Testis (tissue), 2 donors: ENCODE measurements at regions not wholly inside any gene's neighbourhood (a gene's known extent, or its start where the extent isn't known, plus 50 kb on each side); places are given as distances from the start of the nearest gene placed in this dataset.

Experiments
- DNase-seq: peaks from one replicate; pipeline ENCODE4 v3.0.0-alpha.2; 2019
- H3K27ac ChIP-seq, 2 donors: fragments of 200-600 bp; sonication (generic); one replicate each; pipeline ENCODE4 v1.5.1; 2019
- H3K27me3 ChIP-seq: fragments of 200-600 bp; sonication (generic); one replicate; pipeline ENCODE4 v1.5.1; 2019
- H3K36me3 ChIP-seq: fragments of 200-600 bp; sonication (generic); one replicate; pipeline ENCODE4 v1.5.1; 2017; ENCODE audit warnings: low read depth; ENCODE audit errors: missing control alignments
- H3K4me1 ChIP-seq: fragments of 200-600 bp; sonication (generic); one replicate; pipeline ENCODE4 v1.5.1; 2019
- H3K4me3 ChIP-seq, 2 donors: fragments of 200-600 bp; sonication (generic); one replicate each; pipeline ENCODE4 v1.5.1; 2017 to 2019
- H3K9me3 ChIP-seq: fragments of 200-600 bp; sonication (generic); one replicate; pipeline ENCODE4 v1.5.1; 2017
- CTCF ChIP-seq, 3 experiments: fragments of 450-650 bp in 2 of 3; fragments of 200-600 bp in 1 of 3; sonication (generic) in 1 of 3; IDR thresholded peaks; one replicate each; pipeline ENCODE4 v1.5.1; 2016 to 2019; ENCODE audit warnings: antibody characterized with exemption in 3 of 3, mild to moderate bottlenecking in 2 of 3, moderate library complexity in 1 of 3
- POLR2A ChIP-seq: fragments of 450-650 bp; IDR thresholded peaks from one replicate; pipeline ENCODE4 v1.6.1; 2017; ENCODE audit warnings: antibody characterized with exemption, mild to moderate bottlenecking, moderate library complexity
- WGBS, 2 donors: methylation state at CpG; one replicate each; pipeline ENCODE4 v1.1.5; 2018; 5-methylcytosine and 5-hydroxymethylcytosine counted together
- intact Hi-C: fragments of 100-400 bp; cut with DNase I; formaldehyde crosslinking; loops from one replicate; pipeline ENCODE4 v1.15.1; 2023; ENCODE audit warnings: low total_unique reads

GRCh38 chr1:14516974-14517840, 81.3 kb upstream of the KAZN start:
- TF ChIP-seq CTCF (IDR thresholded peaks at IDR 0.05), result no peak
- TF ChIP-seq POLR2A, result no peak
- WGBS, 2 donors, result 71 to 76% methylated on average over 6 of the region's 6 CpGs
- no peaks in the 10 kb centered on the region for H3K36me3 ChIP-seq
- DNase-seq, result peak; percentile 22
- no peak overlapping the region for H3K4me3 ChIP-seq
- peak overlapping the region in 1 of 2 donors; percentile 26 for H3K27ac ChIP-seq
- no peaks in the 10 kb centered on the region for H3K27me3 ChIP-seq
- no peaks in the 10 kb centered on the region for H3K9me3 ChIP-seq
- intact Hi-C loops, result no loop called here
- peaks cover 12% of the 10 kb centered on the region for H3K4me1 ChIP-seq

GRCh38 chr1:14517841-14518180, 80.7 kb upstream of the KAZN start:
- no peak for DNase-seq
- Histone ChIP-seq H3K27me3 (no peaks in the 10 kb centered on the region), H3K36me3 (no peaks in the 10 kb centered on the region), H3K4me1 (peaks cover 12% of the 10 kb centered on the region), H3K4me3 (no peak overlapping the region), H3K9me3 (no peaks in the 10 kb centered on the region), H3K27ac (no peak overlapping the region)
- TF ChIP-seq CTCF (IDR thresholded peaks at IDR 0.05), result no peak
- TF ChIP-seq POLR2A, result no peak
- intact Hi-C loops, result no loop called here
- WGBS, 2 donors, result 71 to 77% methylated on average over 1 of the region's 1 CpG

- no peak for DNase-seq
- WGBS, 2 donors, result 82 to 85% methylated on average over 5 of the region's 5 CpGs
- intact Hi-C loops, result no loop called here
- no peaks in the 10 kb centered on the region for H3K27me3 ChIP-seq
- no peak overlapping the region for H3K27ac ChIP-seq
- H3K4me1 ChIP-seq, result peaks cover 12% of the 10 kb centered on the region
- TF ChIP-seq POLR2A (no peak), CTCF (IDR thresholded peaks at IDR 0.05) (no peak)
- H3K9me3 ChIP-seq, result no peaks in the 10 kb centered on the region
- no peak overlapping the region for H3K4me3 ChIP-seq
- no peaks in the 10 kb centered on the region for H3K36me3 ChIP-seq
These were observed 78.5 kb upstream of the KAZN start for GRCh38 chr1:14519976-14520375.

GRCh38 chr1:14520514-14521163, 77.8 kb upstream of the KAZN start:
- Histone ChIP-seq H3K36me3 (no peaks in the 10 kb centered on the region), H3K4me1 (peaks cover 12% of the 10 kb centered on the region)
- intact Hi-C loops, result no loop called here

More at GRCh38 chr1:14520514-14521163, 77.8 kb upstream of the KAZN start:
- no peak overlapping the region for H3K4me3 ChIP-seq
- WGBS, 2 donors, result 93 to 96% methylated on average over 4 of the region's 4 CpGs
- H3K27me3 ChIP-seq, result no peaks in the 10 kb centered on the region
- no peak overlapping the region for H3K27ac ChIP-seq
- no peaks in the 10 kb centered on the region for H3K9me3 ChIP-seq
- DNase-seq, result no peak
- no peak for TF ChIP-seq CTCF (IDR thresholded peaks at IDR 0.05)
- TF ChIP-seq POLR2A, result no peak
